ENCODE measurements at regions not wholly inside any gene's neighbourhood (a gene's known extent, or its start where the extent isn't known, plus 50 kb on each side); places are given as distances from the start of the nearest gene placed in this dataset.

- H3K4me3 ChIP-seq (ENCODE audit: low read length): no peak overlapping the region
- no peak for ATAC-seq
- H3K27ac ChIP-seq (ENCODE audit: low read depth, low read length): no peak overlapping the region
- Mint-ChIP-seq H3K27ac (no peak overlapping the region), H3K9me3 (peaks cover 0 to 4% (median 0%) of the 10 kb centered on the region in 11 donors), H3K4me3 (no peak overlapping the region), H3K36me3 (no peaks in the 10 kb centered on the region), H3K27me3 (peaks cover 0 to 22% (median 0%) of the 10 kb centered on the region in 5 donors), H3K4me1 (peaks cover 0 to 3% (median 0%) of the 10 kb centered on the region in 7 donors)
- H3K27me3 ChIP-seq (ENCODE audit: control insufficient read depth in 2 of 2, insufficient read depth in 2 of 2, low read length in 2 of 2): no peaks in the 10 kb centered on the region
- intact Hi-C loops (cut with micrococcal nuclease): no loop called here
- CTCF ChIA-PET: no interaction called here
- no peak for DNase-seq
- H3K9me3 ChIP-seq (ENCODE audit: control insufficient read depth in 2 of 3, low read length in 3 of 3): no peaks in the 10 kb centered on the region
- POLR2A ChIA-PET: no interaction called here
- H3K4me1 ChIP-seq (ENCODE audit: control insufficient read depth in 2 of 2, insufficient read depth in 2 of 2, low read length in 2 of 2): no peaks in the 10 kb centered on the region
- H3K36me3 ChIP-seq (ENCODE audit: control insufficient read depth in 2 of 3, insufficient read depth in 3 of 3, low read length in 3 of 3): no peaks in the 10 kb centered on the region
Measured at GRCh38 chr7:118039963-118040489, 143.9 kb upstream of the LSM8 start.

GRCh38 chr7:118040562-118040961, 143.4 kb upstream of the LSM8 start:
- ATAC-seq (no peak), DNase-seq (no peak)
- Mint-ChIP-seq H3K27ac (no peak overlapping the region), H3K36me3 (no peaks in the 10 kb centered on the region), H3K4me3 (no peak overlapping the region), H3K4me1 (peaks cover 0 to 3% (median 0%) of the 10 kb centered on the region in 7 donors), H3K27me3 (peaks cover 0 to 22% (median 0%) of the 10 kb centered on the region in 5 donors), H3K9me3 (peaks cover 0 to 4% (median 0%) of the 10 kb centered on the region in 11 donors)
- Histone ChIP-seq H3K4me1 (ENCODE audit: control insufficient read depth in 2 of 2, insufficient read depth in 2 of 2, low read length in 2 of 2) (no peaks in the 10 kb centered on the region), H3K4me3 (ENCODE audit: low read length) (no peak overlapping the region), H3K9me3 (ENCODE audit: control insufficient read depth in 2 of 3, low read length in 3 of 3) (no peaks in the 10 kb centered on the region), H3K27me3 (ENCODE audit: control insufficient read depth in 2 of 2, insufficient read depth in 2 of 2, low read length in 2 of 2) (no peaks in the 10 kb centered on the region), H3K27ac (ENCODE audit: low read depth, low read length) (no peak overlapping the region), H3K36me3 (ENCODE audit: control insufficient read depth in 2 of 3, insufficient read depth in 3 of 3, low read length in 3 of 3) (no peaks in the 10 kb centered on the region)
- ChIA-PET CTCF (no interaction called here), POLR2A (no interaction called here)
- intact Hi-C loops (cut with micrococcal nuclease): no loop called here

- ATAC-seq (no peak), DNase-seq (no peak)
- intact Hi-C loops (cut with micrococcal nuclease): no loop called here
- peaks cover 0 to 22% (median 0%) of the 10 kb centered on the region in 5 donors for H3K27me3 Mint-ChIP-seq
- no peak overlapping the region for H3K4me3 ChIP-seq (ENCODE audit: low read length)
- no peak overlapping the region for H3K4me3 Mint-ChIP-seq
- H3K4me1 Mint-ChIP-seq: peaks cover 0 to 3% (median 0%) of the 10 kb centered on the region in 7 donors
- ChIA-PET CTCF (no interaction called here), POLR2A (no interaction called here)
- no peaks in the 10 kb centered on the region for H3K36me3 Mint-ChIP-seq
- H3K27ac Mint-ChIP-seq: no peak overlapping the region
- no peaks in the 10 kb centered on the region for H3K4me1 ChIP-seq (ENCODE audit: control insufficient read depth in 2 of 2, insufficient read depth in 2 of 2, low read length in 2 of 2)
- H3K27ac ChIP-seq (ENCODE audit: low read depth, low read length): no peak overlapping the region
- no peaks in the 10 kb centered on the region for H3K36me3 ChIP-seq (ENCODE audit: control insufficient read depth in 2 of 3, insufficient read depth in 3 of 3, low read length in 3 of 3)
- peaks cover 0 to 4% (median 0%) of the 10 kb centered on the region in 11 donors for H3K9me3 Mint-ChIP-seq
- no peaks in the 10 kb centered on the region for H3K9me3 ChIP-seq (ENCODE audit: control insufficient read depth in 2 of 3, low read length in 3 of 3)
- no peaks in the 10 kb centered on the region for H3K27me3 ChIP-seq (ENCODE audit: control insufficient read depth in 2 of 2, insufficient read depth in 2 of 2, low read length in 2 of 2)
Measured at GRCh38 chr7:118041251-118041878, 142.6 kb upstream of the LSM8 start.

GRCh38 chr7:118045629-118046028, 138.3 kb upstream of the LSM8 start:
- ChIA-PET POLR2A (no interaction called here), CTCF (no interaction called here)
- peaks cover 0 to 19% (median 0%) of the 10 kb centered on the region in 5 donors for H3K27me3 Mint-ChIP-seq
- no peaks in the 10 kb centered on the region for H3K36me3 ChIP-seq (ENCODE audit: control insufficient read depth in 2 of 3, insufficient read depth in 3 of 3, low read length in 3 of 3)
- H3K27ac Mint-ChIP-seq: no peak overlapping the region
- DNase-seq: no peak
- no peak overlapping the region for H3K27ac ChIP-seq (ENCODE audit: low read depth, low read length)
- H3K4me1 Mint-ChIP-seq: peaks cover 0 to 3% (median 0%) of the 10 kb centered on the region in 7 donors
- no peaks in the 10 kb centered on the region for H3K4me1 ChIP-seq (ENCODE audit: control insufficient read depth in 2 of 2, insufficient read depth in 2 of 2, low read length in 2 of 2)
- ATAC-seq: no peak
- no peak overlapping the region for H3K4me3 ChIP-seq (ENCODE audit: low read length)
- no peaks in the 10 kb centered on the region for H3K36me3 Mint-ChIP-seq
- intact Hi-C loops (cut with micrococcal nuclease): no loop called here
- H3K9me3 ChIP-seq (ENCODE audit: control insufficient read depth in 2 of 3, low read length in 3 of 3): no peaks in the 10 kb centered on the region
- H3K9me3 Mint-ChIP-seq: peaks cover 0 to 3% (median 0%) of the 10 kb centered on the region in 11 donors
- H3K27me3 ChIP-seq (ENCODE audit: control insufficient read depth in 2 of 2, insufficient read depth in 2 of 2, low read length in 2 of 2): no peaks in the 10 kb centered on the region
- H3K4me3 Mint-ChIP-seq: no peak overlapping the region

GRCh38 chr7:118046086-118046485, 137.9 kb upstream of the LSM8 start:
- DNase-seq: no peak
- peaks cover 0 to 18% (median 0%) of the 10 kb centered on the region in 5 donors for H3K27me3 Mint-ChIP-seq
- H3K9me3 ChIP-seq (ENCODE audit: control insufficient read depth in 2 of 3, low read length in 3 of 3): no peaks in the 10 kb centered on the region
- H3K27ac Mint-ChIP-seq: no peak overlapping the region
- intact Hi-C loops (cut with micrococcal nuclease): no loop called here
- no peaks in the 10 kb centered on the region for H3K4me1 ChIP-seq (ENCODE audit: control insufficient read depth in 2 of 2, insufficient read depth in 2 of 2, low read length in 2 of 2)
- ChIA-PET POLR2A (no interaction called here), CTCF (no interaction called here)
- no peak overlapping the region for H3K27ac ChIP-seq (ENCODE audit: low read depth, low read length)
- ATAC-seq: no peak
- H3K4me3 Mint-ChIP-seq: no peak overlapping the region
- H3K36me3 ChIP-seq (ENCODE audit: control insufficient read depth in 2 of 3, insufficient read depth in 3 of 3, low read length in 3 of 3): no peaks in the 10 kb centered on the region
- peaks cover 0 to 3% (median 0%) of the 10 kb centered on the region in 7 donors for H3K4me1 Mint-ChIP-seq
- peaks cover 0 to 3% (median 0%) of the 10 kb centered on the region in 11 donors for H3K9me3 Mint-ChIP-seq
- H3K36me3 Mint-ChIP-seq: no peaks in the 10 kb centered on the region
- H3K27me3 ChIP-seq (ENCODE audit: control insufficient read depth in 2 of 2, insufficient read depth in 2 of 2, low read length in 2 of 2): no peaks in the 10 kb centered on the region
- no peak overlapping the region for H3K4me3 ChIP-seq (ENCODE audit: low read length)

GRCh38 chr7:118046801-118047200, 137.2 kb upstream of the LSM8 start:
- Mint-ChIP-seq H3K4me3 (no peak overlapping the region), H3K4me1 (peaks cover 0 to 3% (median 0%) of the 10 kb centered on the region in 7 donors), H3K27me3 (peaks cover 0 to 11% (median 0%) of the 10 kb centered on the region in 5 donors), H3K9me3 (peaks cover 0 to 3% (median 0%) of the 10 kb centered on the region in 11 donors), H3K36me3 (no peaks in the 10 kb centered on the region), H3K27ac (no peak overlapping the region)
- Histone ChIP-seq H3K36me3 (ENCODE audit: control insufficient read depth in 2 of 3, insufficient read depth in 3 of 3, low read length in 3 of 3) (no peaks in the 10 kb centered on the region), H3K4me3 (ENCODE audit: low read length) (no peak overlapping the region), H3K4me1 (ENCODE audit: control insufficient read depth in 2 of 2, insufficient read depth in 2 of 2, low read length in 2 of 2) (no peaks in the 10 kb centered on the region), H3K27me3 (ENCODE audit: control insufficient read depth in 2 of 2, insufficient read depth in 2 of 2, low read length in 2 of 2) (no peaks in the 10 kb centered on the region), H3K9me3 (ENCODE audit: control insufficient read depth in 2 of 3, low read length in 3 of 3) (no peaks in the 10 kb centered on the region), H3K27ac (ENCODE audit: low read depth, low read length) (no peak overlapping the region)
- ChIA-PET POLR2A (no interaction called here), CTCF (no interaction called here)
- DNase-seq (no peak), ATAC-seq (no peak)
- intact Hi-C loops (cut with micrococcal nuclease): no loop called here

GRCh38 chr7:118052336-118052735, 131.6 kb upstream of the LSM8 start:
- Histone ChIP-seq H3K4me1 (ENCODE audit: control insufficient read depth in 2 of 2, insufficient read depth in 2 of 2, low read length in 2 of 2) (no peaks in the 10 kb centered on the region), H3K36me3 (ENCODE audit: control insufficient read depth in 2 of 3, insufficient read depth in 3 of 3, low read length in 3 of 3) (no peaks in the 10 kb centered on the region), H3K4me3 (ENCODE audit: low read length) (no peak overlapping the region), H3K27ac (ENCODE audit: low read depth, low read length) (no peak overlapping the region), H3K27me3 (ENCODE audit: control insufficient read depth in 2 of 2, insufficient read depth in 2 of 2, low read length in 2 of 2) (no peaks in the 10 kb centered on the region), H3K9me3 (ENCODE audit: control insufficient read depth in 2 of 3, low read length in 3 of 3) (no peaks in the 10 kb centered on the region)
- CTCF ChIA-PET: no interaction called here
- Mint-ChIP-seq H3K27me3 (peaks cover 0 to 9% (median 4%) of the 10 kb centered on the region in 5 donors), H3K4me3 (no peak overlapping the region), H3K4me1 (no peaks in the 10 kb centered on the region), H3K27ac (no peak overlapping the region), H3K9me3 (peaks cover 0 to 1% (median 0%) of the 10 kb centered on the region in 11 donors), H3K36me3 (no peaks in the 10 kb centered on the region)
- POLR2A ChIA-PET: no interaction called here
- no peak for ATAC-seq
- intact Hi-C loops (cut with micrococcal nuclease): no loop called here
- no peak for DNase-seq

All from naive thymus-derived CD4-positive, alpha-beta T cell (primary cell).